HUDEP-2 (cell line): ENCODE measurements at regions not wholly inside any gene's neighbourhood (a gene's known extent, or its start where the extent isn't known, plus 50 kb on each side); places are given as distances from the start of the nearest gene placed in this dataset.
A peak's percentile ranks its signal among the peaks of the same experiment; 100 is the strongest.
"Not testable (repeated sequence)": the region's sequence is repeated elsewhere in the genome, so short reads cannot be mapped to it uniquely, and the experiment has no call there.

Source experiments
- DNase-seq, 76 experiments: peaks; one replicate each; lab custom pipeline; 2025; ENCODE audit not compliant: unreplicated experiment in 76 of 76; lab: John Stamatoyannopoulos, UW

DNA sequence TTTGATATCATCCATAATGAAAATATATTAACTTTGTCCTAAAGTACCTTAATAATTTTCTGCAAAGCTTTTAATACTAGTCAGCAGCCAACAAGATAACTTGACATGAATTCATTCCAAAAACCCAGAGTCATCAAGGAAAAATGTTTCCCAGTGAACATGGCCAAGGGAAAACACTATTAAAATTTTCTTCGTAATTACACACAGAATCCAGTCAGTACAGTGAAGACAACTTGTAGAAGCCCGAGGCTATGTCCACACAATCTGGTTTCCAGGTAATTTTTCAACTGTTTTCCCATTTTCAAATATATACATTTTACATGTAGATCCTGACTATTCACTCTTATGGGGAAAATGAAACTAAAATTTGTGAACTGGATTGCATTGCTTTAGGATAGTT lies 600.9 kb downstream of the CDH8 start:
- no peak for DNase-seq

DNA sequence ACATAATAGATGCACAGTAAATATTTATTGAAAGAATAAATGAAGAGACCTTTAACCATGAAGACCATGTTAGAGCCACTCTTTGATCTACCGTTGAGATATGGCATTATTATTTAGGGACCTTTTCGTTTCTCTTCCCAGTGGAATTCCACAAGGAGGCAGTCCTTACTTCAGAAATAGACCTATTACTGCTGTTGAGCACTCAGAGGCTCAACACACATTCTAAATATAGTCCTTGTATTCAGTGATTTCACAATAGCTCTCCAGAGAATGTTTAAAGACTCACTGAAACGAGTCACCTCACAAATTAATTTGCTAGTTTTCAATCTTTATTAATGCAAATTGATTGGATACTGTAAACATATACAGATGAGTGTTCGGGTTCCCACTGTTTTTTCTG lies 603.8 kb downstream of the CDH8 start:
- DNase-seq, result no peak

GRCh38 chr16:61421111-61421510 lies 615.1 kb downstream of the CDH8 start:
- no peak for DNase-seq

DNA sequence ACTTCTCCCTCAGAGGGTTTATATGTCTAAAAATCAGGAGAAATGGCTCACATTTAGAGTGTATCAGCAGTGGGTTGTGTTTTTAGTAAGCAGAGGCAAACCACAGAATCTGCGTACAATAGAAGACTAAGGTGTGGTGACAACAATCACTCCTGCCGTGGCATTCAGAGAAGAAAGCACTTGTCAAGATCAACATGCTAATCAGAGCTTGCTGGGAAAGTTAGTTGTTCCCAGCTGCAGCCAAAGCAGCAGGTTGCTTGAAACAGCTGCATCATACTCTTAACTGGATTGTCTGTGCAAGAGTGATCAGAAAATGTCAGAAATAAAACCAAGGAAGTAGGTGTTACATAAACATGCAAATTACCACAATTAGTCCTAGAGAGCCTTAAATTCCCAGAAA lies 616.4 kb downstream of the CDH8 start:
- no peak for DNase-seq

- not testable (repeated sequence) for DNase-seq
These were observed 617.4 kb downstream of the CDH8 start for GRCh38 chr16:61418802-61419201.

DNA sequence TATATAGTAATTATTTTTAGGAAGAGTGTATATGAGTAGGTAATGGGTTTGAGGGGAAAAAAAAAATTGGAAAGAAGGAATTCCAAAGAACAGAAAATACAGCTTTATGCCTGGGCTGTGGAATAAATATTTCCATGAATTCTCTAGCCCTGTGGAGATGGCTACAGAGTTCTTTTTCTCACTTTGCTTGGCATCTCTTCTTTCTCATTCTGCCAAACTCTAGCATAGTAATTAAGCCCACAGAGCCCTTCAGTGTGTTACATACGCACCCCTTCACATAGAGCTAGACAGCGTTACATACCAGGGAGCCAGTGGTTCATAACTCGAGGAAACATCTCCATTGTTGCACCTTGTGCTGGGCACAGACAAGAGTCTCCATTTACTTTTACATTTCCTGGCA lies 621.1 kb downstream of the CDH8 start:
- no peak for DNase-seq

GRCh38 chr16:61413021-61413420 lies 623.2 kb downstream of the CDH8 start:
- no peak for DNase-seq

GRCh38 chr16:61412562-61412961 lies 623.7 kb downstream of the CDH8 start:
- DNase-seq, result no peak

DNA sequence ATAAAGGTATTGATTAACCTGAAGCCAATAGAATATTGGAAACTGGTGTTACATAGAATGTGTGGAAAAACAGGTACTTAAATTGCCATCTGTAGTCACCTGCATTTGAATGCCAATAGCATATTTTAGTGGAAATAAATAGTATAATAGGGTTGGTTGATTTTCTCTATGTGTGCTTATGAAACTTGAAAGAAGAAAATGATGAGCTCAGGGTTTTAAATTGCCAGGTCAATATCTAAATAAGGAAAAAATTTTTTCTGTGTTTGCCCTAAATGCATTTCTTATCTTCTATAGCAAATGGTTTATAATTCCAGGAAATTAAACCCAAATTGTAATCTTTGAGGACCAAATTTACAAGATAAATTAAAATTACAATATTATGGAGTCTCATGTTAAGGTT lies 626.6 kb downstream of the CDH8 start:
- no peak for DNase-seq

DNA sequence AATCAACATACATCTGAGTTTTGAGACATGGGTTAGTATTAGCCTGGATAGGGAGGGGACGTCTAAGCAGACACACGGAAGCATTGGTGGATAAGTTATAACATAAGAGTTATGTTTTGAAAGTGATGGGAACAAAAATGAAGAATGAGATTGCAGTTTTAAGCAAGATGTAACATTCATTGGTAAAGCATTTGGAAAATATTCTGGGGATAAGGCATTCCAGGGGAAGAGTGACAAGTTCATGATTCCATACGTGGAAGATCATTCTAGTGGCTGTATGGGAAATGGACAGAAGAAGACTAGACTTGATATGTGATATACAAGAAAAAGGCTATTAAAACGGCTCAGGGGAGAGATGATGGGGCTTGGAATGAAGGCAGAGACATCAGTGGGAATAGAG lies 632.9 kb downstream of the CDH8 start:
- DNase-seq, result no peak

DNA sequence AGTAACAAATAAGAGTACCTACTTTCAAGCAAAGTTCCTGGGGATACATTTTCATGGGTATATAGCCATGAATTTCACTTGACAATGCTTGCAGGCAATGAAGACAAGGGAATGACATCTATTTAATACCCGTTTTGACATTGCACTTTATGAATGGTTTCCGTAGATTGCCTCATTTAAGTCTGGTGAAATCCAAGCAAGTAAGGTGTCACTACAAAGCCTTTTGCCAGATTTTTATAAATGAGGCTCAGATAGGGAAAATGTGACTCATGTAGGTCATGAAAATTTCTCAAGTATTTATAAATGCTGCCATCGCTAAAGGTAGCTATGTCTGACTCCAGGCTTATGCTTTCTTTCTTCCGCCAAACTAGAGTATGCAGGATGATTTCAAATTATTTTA lies 644.3 kb downstream of the CDH8 start:
- no peak for DNase-seq

DNA sequence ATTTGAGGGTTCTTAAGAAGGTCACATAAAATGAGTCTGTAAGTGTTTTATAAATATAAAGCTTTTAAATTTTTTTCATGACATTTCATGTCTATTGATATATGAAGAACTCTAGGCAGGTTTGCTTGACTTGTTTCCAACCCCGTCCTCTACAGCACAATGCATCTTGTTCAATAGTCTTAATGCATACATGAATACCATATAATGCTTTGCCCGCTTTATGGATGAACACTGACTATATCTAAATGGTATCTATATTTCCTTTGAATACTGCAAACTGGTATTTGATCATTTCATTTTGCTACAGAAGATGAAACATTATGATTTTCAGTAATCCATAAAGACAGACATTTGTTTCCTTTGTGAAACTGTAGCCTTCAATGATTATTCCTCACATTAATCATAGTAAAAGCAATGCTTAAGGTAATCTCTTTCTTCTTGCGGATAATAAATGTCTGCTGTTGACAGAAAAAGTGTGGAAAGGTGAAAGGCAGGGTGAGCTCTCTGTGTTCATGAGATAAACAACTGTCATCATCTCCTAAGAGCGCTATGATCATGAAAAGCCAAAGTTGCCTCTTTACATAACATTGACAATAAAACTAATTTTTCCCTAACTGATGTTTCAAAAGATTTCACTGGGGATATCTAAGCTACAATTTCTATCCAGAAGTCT lies 645.1 kb downstream of the CDH8 start:
- no peak for DNase-seq

DNA sequence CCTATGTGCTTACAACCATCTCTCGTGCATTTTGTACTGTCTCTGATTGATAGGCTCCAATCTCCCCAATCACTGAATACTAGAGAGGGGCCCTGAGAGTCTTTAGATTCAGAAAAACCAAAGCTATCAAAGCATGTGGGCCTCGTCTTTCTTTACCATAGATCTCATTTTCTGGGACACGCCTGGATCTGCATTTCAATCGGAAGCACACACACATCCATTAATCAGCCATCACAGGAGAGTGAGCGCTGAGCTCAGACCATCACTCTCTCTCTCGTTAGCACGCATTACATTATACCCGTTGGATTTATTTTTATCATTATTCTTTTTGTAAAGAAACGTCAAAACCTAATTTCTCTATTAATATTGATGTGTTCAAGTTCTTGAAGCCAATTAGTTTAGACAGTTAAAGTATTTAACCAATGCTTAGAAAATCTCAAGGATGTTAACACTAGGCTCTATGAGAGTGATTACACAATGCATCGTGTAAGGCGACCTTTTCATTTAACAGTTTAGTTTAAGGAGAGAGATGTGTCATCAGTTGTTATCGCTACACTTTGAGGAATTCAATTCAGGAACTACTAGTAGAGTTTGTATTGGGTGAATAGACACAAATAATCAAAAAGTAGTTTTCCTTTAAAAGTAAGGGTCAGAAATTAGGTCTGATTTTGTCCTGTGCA lies 650.7 kb downstream of the CDH8 start:
- no peak for DNase-seq

GRCh38 chr16:61382435-61382834 lies 653.8 kb downstream of the CDH8 start:
- no peak for DNase-seq

- no peak for DNase-seq
These were observed 656.9 kb downstream of the CDH8 start for GRCh38 chr16:61379311-61379710.

GRCh38 chr16:61374071-61374470 lies 662.2 kb downstream of the CDH8 start:
- DNase-seq, result no peak

DNA sequence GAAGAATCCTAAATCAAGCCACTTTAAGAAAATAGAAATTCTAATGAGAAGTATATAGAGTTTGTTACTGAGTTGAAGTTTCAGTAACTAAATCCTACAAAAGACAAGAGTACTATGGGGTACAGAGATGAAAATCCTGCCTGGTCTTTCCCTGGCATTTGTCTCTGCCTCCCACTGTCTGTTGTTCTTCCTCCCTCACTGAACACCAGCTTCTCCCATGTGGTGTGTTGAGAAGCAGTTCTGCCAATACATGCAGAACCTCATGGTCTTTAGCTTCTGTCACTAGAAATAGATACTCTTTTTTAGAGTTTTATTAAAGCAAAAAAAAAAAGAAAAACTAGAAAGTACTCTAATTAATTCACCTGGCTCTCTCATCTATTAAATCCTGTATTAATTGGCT lies 664.4 kb downstream of the CDH8 start:
- no peak for DNase-seq

- DNase-seq, result no peak
These were observed 664.9 kb downstream of the CDH8 start for GRCh38 chr16:61371388-61371787.

DNA sequence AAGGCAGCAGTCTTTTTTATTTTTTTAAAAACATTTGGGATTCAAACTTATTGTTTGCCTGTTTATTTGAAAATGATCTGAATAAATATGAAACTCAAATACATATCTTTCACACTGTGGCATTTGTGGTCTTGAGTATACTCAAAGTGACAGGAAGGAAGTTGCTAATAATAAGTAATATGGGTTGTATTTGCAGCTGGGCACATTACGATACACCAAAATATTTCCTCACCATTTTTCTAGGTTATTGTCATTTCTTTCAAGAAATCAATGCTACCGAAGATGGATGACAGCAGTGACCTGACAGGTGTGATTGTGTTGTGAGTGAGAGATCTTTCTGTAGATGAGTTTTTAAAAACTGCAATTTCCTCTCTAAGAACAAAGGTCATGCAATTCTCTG lies 665.7 kb downstream of the CDH8 start:
- DNase-seq, result no peak

DNA sequence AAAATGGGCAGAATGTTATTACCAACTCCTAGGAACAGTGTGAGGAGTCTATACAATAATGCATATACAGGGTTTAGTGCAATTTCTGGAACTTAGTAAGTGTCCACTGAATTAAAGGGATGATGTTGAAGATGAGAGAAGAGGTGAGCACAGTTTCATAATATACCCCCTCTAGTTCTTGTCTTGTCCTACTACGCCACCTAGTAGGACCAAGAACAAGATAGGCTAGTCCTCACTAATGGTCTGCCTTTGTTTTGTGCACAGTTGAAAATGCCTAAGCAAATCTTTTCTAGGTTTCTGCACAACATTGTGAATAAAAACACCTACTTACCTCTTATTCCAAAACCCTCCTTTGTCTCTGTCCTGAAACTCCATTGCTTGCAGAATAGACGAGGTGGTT lies 670.2 kb downstream of the CDH8 start:
- peak in 9 of 76 experiments; percentile 1 to 47 (median 29) for DNase-seq

DNA sequence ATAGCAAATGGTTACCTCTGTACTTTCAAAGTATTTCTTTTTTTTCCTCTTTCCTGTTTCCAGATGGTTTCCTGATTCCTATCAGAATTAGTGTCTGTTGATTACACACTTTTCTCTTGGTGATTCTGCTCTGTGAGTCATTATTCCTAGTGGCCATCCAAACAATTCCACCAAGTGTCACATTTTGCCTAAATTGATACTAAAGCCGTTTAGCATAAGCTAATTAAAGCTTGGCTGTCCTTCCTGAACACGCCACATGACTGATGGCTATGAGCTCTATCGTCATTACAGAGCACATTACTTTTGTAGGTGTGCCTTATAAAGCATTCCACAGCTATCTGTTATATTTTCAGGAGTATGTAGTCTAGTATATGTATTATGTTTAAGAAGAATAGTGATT lies 671.2 kb downstream of the CDH8 start:
- no peak for DNase-seq

DNA sequence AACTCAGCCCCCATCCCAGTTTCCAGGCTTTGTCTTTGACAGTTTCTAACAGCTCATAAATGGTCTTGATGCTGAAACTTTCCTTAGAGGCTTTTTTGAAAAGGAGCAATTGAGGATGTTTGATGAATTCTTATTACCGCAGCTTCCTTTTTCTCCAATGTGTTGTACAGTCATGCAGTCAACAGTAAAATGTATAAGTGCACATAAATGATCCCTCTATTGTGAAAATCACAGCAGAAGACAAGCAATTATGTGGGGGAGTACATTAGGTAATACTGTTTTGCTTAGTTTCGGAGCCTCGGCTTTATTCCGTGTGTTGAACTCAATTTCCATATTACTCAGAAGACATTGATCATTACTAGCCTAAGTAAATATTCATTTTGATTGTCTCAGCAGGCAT lies 673.7 kb downstream of the CDH8 start:
- no peak for DNase-seq

DNA sequence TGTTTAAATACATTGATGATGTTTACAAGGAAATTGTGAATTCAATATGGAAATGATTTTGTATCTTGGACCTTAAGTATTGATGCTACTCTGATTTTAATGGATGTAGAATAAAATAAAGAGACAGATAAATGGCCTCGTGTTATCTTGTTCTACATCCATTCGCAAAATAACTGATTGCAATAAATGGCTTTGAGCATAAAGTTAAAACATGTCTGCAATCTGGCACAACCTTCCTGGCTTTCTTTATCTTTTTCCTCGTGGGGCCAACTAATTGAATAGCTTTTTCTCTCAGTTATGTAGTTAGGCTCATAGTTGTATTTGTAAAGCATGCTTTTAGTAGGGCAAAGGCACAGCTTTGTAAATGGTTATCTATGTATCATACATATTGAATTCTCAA lies 691.4 kb downstream of the CDH8 start:
- DNase-seq, result no peak
